H1 (cell line): ENCODE measurements at regions not wholly inside any gene's neighbourhood (a gene's known extent, or its start where the extent isn't known, plus 50 kb on each side); places are given as distances from the start of the nearest gene placed in this dataset.

Experiments
- CTCF ChIA-PET: fragments of 300-600 bp; sonication (Branson Sonifier 250); formaldehyde crosslinking; loops from one replicate; lab custom pipeline; 2021; ENCODE audit not compliant: partially characterized antibody; lab: Charles Lee
- POLR2A ChIA-PET: fragments of 300-600 bp; sonication (Branson Sonifier 250); formaldehyde crosslinking; loops from one replicate; lab custom pipeline; 2021; ENCODE audit warnings: inconsistent platforms; ENCODE audit not compliant: partially characterized antibody; lab: Charles Lee
- DNase-seq, 2 experiments: peaks; one replicate each; pipeline versions ENCODE4 v3.0.0 to v3.0.0-alpha.2; 2010 to 2022; ENCODE audit warnings: low spot score in 2 of 2, low read depth in 1 of 2, mixed read lengths in 1 of 2
- FAIRE-seq: peaks from 2 replicates; lab custom pipeline; 2011; peaks lifted over from hg19 to GRCh38; lab: Jason Lieb, UNC
- H2AFZ ChIP-seq: 2 replicates; pipeline ENCODE4 v1.8.1; 2012; ENCODE audit warnings: low read length, inconsistent platforms
- H2AK5ac ChIP-seq: 2 replicates; pipeline ENCODE4 v1.6.1; 2013; ENCODE audit warnings: low read depth, low read length
- H2BK120ac ChIP-seq: replicated peaks from 2 replicates; pipeline ENCODE3; 2013; ENCODE audit warnings: low read depth, low read length, inconsistent platforms
- H2BK12ac ChIP-seq: 2 replicates; pipeline ENCODE4 v1.6.1; 2013; ENCODE audit warnings: low read depth, low read length
- H2BK15ac ChIP-seq: 2 replicates; pipeline ENCODE4 v1.6.1; 2013; ENCODE audit warnings: low read length
- H2BK20ac ChIP-seq: 2 replicates; pipeline ENCODE4 v1.6.1; 2013; ENCODE audit warnings: low read length
- H2BK5ac ChIP-seq: 2 replicates; pipeline ENCODE4 v1.6.1; 2013; ENCODE audit warnings: low read depth, low read length
- H3K14ac ChIP-seq: 2 replicates; pipeline ENCODE4 v1.6.1; 2013; ENCODE audit warnings: inconsistent platforms; ENCODE audit not compliant: insufficient read length
- H3K18ac ChIP-seq: 2 replicates; pipeline ENCODE4 v1.6.1; 2013; ENCODE audit warnings: low read length; ENCODE audit errors: extremely low read depth
- H3K23ac ChIP-seq: 2 replicates; pipeline ENCODE4 v1.6.1; 2013; ENCODE audit warnings: inconsistent platforms; ENCODE audit not compliant: insufficient read length
- H3K23me2 ChIP-seq: 2 replicates; pipeline ENCODE4 v1.6.1; 2013; ENCODE audit warnings: low read depth, low read length
- H3K27ac ChIP-seq: 2 replicates; pipeline ENCODE4 v1.6.1; 2011; ENCODE audit warnings: low read depth, low read length, inconsistent platforms
- H3K27me3 ChIP-seq, 4 experiments: replicated peaks in 1 of 4; 1 replicate in 1 of 4; 2 replicates in 3 of 4; pipeline versions ENCODE4 v1.6.1 to v1.8.1; 2011 to 2013; ENCODE audit warnings: low read length in 3 of 4, mild to moderate bottlenecking in 3 of 4, inconsistent platforms in 2 of 4, mixed read lengths in 2 of 4, moderate library complexity in 1 of 4; ENCODE audit not compliant: control insufficient read depth in 3 of 4, insufficient read depth in 3 of 4; ENCODE audit errors: extremely low read depth in 1 of 4
- H3K36me3 ChIP-seq, 4 experiments: 2 replicates each; pipeline versions ENCODE4 v1.6.1 to v1.8.1; 2011 to 2013; ENCODE audit warnings: mild to moderate bottlenecking in 4 of 4, low read length in 3 of 4, moderate library complexity in 2 of 4, control low read depth in 1 of 4, inconsistent platforms in 1 of 4; ENCODE audit not compliant: insufficient read depth in 4 of 4, control insufficient read depth in 2 of 4
- H3K4ac ChIP-seq: replicated peaks from 2 replicates; pipeline ENCODE3; 2013; ENCODE audit warnings: low read length, low read depth, mixed read lengths, inconsistent platforms; ENCODE audit not compliant: insufficient read length
- H3K4me1 ChIP-seq, 4 experiments: replicated peaks in 1 of 4; 1 replicate in 1 of 4; 2 replicates in 3 of 4; pipeline versions ENCODE4 v1.6.1 to v1.8.1; 2011 to 2013; ENCODE audit warnings: low read length in 3 of 4, inconsistent platforms in 2 of 4, mixed read lengths in 1 of 4; ENCODE audit not compliant: insufficient read depth in 4 of 4, control insufficient read depth in 3 of 4
- H3K4me2 ChIP-seq, 2 experiments: 2 replicates each; pipeline versions ENCODE4 v1.6.1 to v1.8.1; 2011 to 2013; ENCODE audit warnings: low read depth in 2 of 2, low read length in 2 of 2, control low read depth in 1 of 2, inconsistent platforms in 1 of 2, mild to moderate bottlenecking in 1 of 2; ENCODE audit not compliant: insufficient read depth in 1 of 2
- H3K4me3 ChIP-seq, 4 experiments: fragments of 200-600, 300-600 bp in 1 of 4; sonication (generic), shearing (Covaris generic), sonication (Bioruptor Twin) in 1 of 4; 2 replicates each; pipeline versions ENCODE4 v1.5.1 to v1.8.1; 2011 to 2016; ENCODE audit warnings: low read length in 4 of 4, low read depth in 3 of 4, control low read depth in 2 of 4, inconsistent platforms in 2 of 4, mild to moderate bottlenecking in 2 of 4, mixed read lengths in 1 of 4, moderate library complexity in 1 of 4; ENCODE audit not compliant: insufficient read depth in 2 of 4; ENCODE audit errors: extremely low read depth in 1 of 4
- H3K56ac ChIP-seq: replicated peaks from 2 replicates; pipeline ENCODE3; 2013; ENCODE audit warnings: low read depth, mild to moderate bottlenecking, mixed read lengths, low read length, inconsistent platforms; ENCODE audit not compliant: insufficient read length
- H3K79me1 ChIP-seq: 2 replicates; pipeline ENCODE4 v1.6.1; 2013; ENCODE audit warnings: low read depth, low read length, control low read depth
- H3K79me2 ChIP-seq, 2 experiments: 2 replicates each; pipeline versions ENCODE4 v1.6.1 to v1.8.1; 2012 to 2013; ENCODE audit warnings: low read length in 2 of 2, mild to moderate bottlenecking in 2 of 2, inconsistent platforms in 1 of 2; ENCODE audit not compliant: insufficient read depth in 2 of 2, control insufficient read depth in 1 of 2
- H3K9ac ChIP-seq, 4 experiments: replicated peaks in 1 of 4; 1 replicate in 1 of 4; 2 replicates in 3 of 4; pipeline versions ENCODE4 v1.6.1 to v1.8.1; 2011 to 2013; ENCODE audit warnings: low read depth in 3 of 4, low read length in 3 of 4, control low read depth in 2 of 4, mild to moderate bottlenecking in 2 of 4, moderate library complexity in 2 of 4, inconsistent platforms in 1 of 4; ENCODE audit errors: extremely low read depth in 1 of 4
- H3K9me3 ChIP-seq, 2 experiments: 2 replicates each; pipeline versions ENCODE4 v1.6.1 to v1.8.1; 2012 to 2013; ENCODE audit warnings: mild to moderate bottlenecking in 2 of 2, moderate library complexity in 2 of 2, control low read depth in 1 of 2, inconsistent platforms in 1 of 2, low read depth in 1 of 2, low read length in 1 of 2, mixed read lengths in 1 of 2; ENCODE audit not compliant: insufficient read depth in 2 of 2
- H4K20me1 ChIP-seq, 2 experiments: replicated peaks in 1 of 2; 2 replicates each; pipeline versions ENCODE3 to v1.8.1; 2011 to 2013; ENCODE audit warnings: inconsistent platforms in 2 of 2, low read length in 2 of 2, mild to moderate bottlenecking in 1 of 2; ENCODE audit not compliant: insufficient read depth in 2 of 2, control insufficient read depth in 1 of 2
- H4K5ac ChIP-seq: 2 replicates; pipeline ENCODE4 v1.6.1; 2013; ENCODE audit warnings: low read length, low read depth, mixed read lengths, inconsistent platforms; ENCODE audit not compliant: insufficient read length
- H4K8ac ChIP-seq: 2 replicates; pipeline ENCODE4 v1.8.0; 2013; ENCODE audit warnings: mild to moderate bottlenecking, moderate library complexity, low read length, inconsistent platforms; ENCODE audit not compliant: insufficient read depth; ENCODE audit errors: extremely low read depth
- H4K91ac ChIP-seq: replicated peaks from 2 replicates; pipeline ENCODE3; 2013; ENCODE audit warnings: low read length, mixed read lengths, inconsistent platforms; ENCODE audit not compliant: insufficient read length
- CREB1 ChIP-seq: IDR thresholded peaks from 2 replicates; pipeline ENCODE4 v1.6.1; 2012; ENCODE audit warnings: inconsistent platforms
- USF2 ChIP-seq: IDR thresholded peaks from 2 replicates; pipeline ENCODE4 v1.6.1; 2011; ENCODE audit warnings: low read length, improper control_type of control experiment
- WGBS, 2 experiments: shearing (Covaris generic) in 1 of 2; methylation state at CpG; one replicate each; pipeline versions ENCODE4 v1.1.6 to v1.1.7; 2013 to 2015; ENCODE audit warnings: low lambda C conversion rate in 2 of 2, mixed read lengths in 2 of 2, inconsistent platforms in 1 of 2, low coverage in 1 of 2, missing lambda C conversion rate in 1 of 2; ENCODE audit not compliant: insufficient replicate concordance in 2 of 2, insufficient coverage in 1 of 2, insufficient read length in 1 of 2; ENCODE audit errors: extremely low coverage in 1 of 2, missing lambda C conversion rate in 1 of 2; 5-methylcytosine and 5-hydroxymethylcytosine counted together

- Histone ChIP-seq H2BK20ac (no peak overlapping the region), H3K14ac (no peak overlapping the region), H3K18ac (no peak overlapping the region), H3K27me3 (no peaks in the 10 kb centered on the region), H2BK5ac (no peak overlapping the region), H3K56ac (no peak overlapping the region), H3K4me2 (no peak overlapping the region), H2AK5ac (no peak overlapping the region), H4K5ac (no peak overlapping the region), H3K79me2 (no peaks in the 10 kb centered on the region), H3K27ac (no peak overlapping the region), H2BK15ac (no peak overlapping the region), H4K20me1 (no peaks in the 10 kb centered on the region), H4K91ac (no peak overlapping the region), H3K79me1 (no peaks in the 10 kb centered on the region), H3K36me3 (no peaks in the 10 kb centered on the region), H2AFZ (no peak overlapping the region), H3K23me2 (no peaks in the 10 kb centered on the region), H2BK120ac (no peak overlapping the region), H3K4me1 (no peaks in the 10 kb centered on the region), H2BK12ac (no peak overlapping the region), H3K9me3 (peaks cover 0 to 3% of the 10 kb centered on the region in 2 experiments; a peak in 1 of 4 replicates), H3K9ac (no peak overlapping the region), H4K8ac (no peak overlapping the region), H3K4me3 (no peak overlapping the region), H3K23ac (no peak overlapping the region), H3K4ac (no peak overlapping the region)
- CTCF ChIA-PET, result interaction anchor here (2.0 kb wide), 1 partner anchor 12 kb away, joined by 9 read pairs; no protein-coding TSS in a partner anchor
- FAIRE-seq, result no peak
- POLR2A ChIA-PET, result no interaction called here
- WGBS, 2 experiments, result 100% methylated on average over 1 of the region's 1 CpG; no CpG with 5 or more reads in 1 of the 2 experiments
- DNase-seq, result no peak
- TF ChIP-seq CREB1, result no peak
- no peak for TF ChIP-seq USF2
These were observed 372.5 kb upstream of the SYT4 start for GRCh38 chr18:43649649-43650357.
